H1 (cell line): ENCODE measurements at regions not wholly inside any gene's neighbourhood (a gene's known extent, or its start where the extent isn't known, plus 50 kb on each side); places are given as distances from the start of the nearest gene placed in this dataset.

Experiments used
- CTCF ChIA-PET: fragments of 300-600 bp; sonication (Branson Sonifier 250); formaldehyde crosslinking; loops from one replicate; lab custom pipeline; 2021; ENCODE audit not compliant: partially characterized antibody; lab: Charles Lee
- POLR2A ChIA-PET: fragments of 300-600 bp; sonication (Branson Sonifier 250); formaldehyde crosslinking; loops from one replicate; lab custom pipeline; 2021; ENCODE audit warnings: inconsistent platforms; ENCODE audit not compliant: partially characterized antibody; lab: Charles Lee
- DNase-seq, 2 experiments: peaks; one replicate each; pipeline versions ENCODE4 v3.0.0 to v3.0.0-alpha.2; 2010 to 2022; ENCODE audit warnings: low spot score in 2 of 2, low read depth in 1 of 2, mixed read lengths in 1 of 2
- FAIRE-seq: peaks from 2 replicates; lab custom pipeline; 2011; peaks lifted over from hg19 to GRCh38; lab: Jason Lieb, UNC
- H2AFZ ChIP-seq: 2 replicates; pipeline ENCODE4 v1.8.1; 2012; ENCODE audit warnings: low read length, inconsistent platforms
- H2AK5ac ChIP-seq: 2 replicates; pipeline ENCODE4 v1.6.1; 2013; ENCODE audit warnings: low read depth, low read length
- H2BK120ac ChIP-seq: replicated peaks from 2 replicates; pipeline ENCODE3; 2013; ENCODE audit warnings: low read depth, low read length, inconsistent platforms
- H2BK12ac ChIP-seq: 2 replicates; pipeline ENCODE4 v1.6.1; 2013; ENCODE audit warnings: low read depth, low read length
- H2BK15ac ChIP-seq: 2 replicates; pipeline ENCODE4 v1.6.1; 2013; ENCODE audit warnings: low read length
- H2BK20ac ChIP-seq: 2 replicates; pipeline ENCODE4 v1.6.1; 2013; ENCODE audit warnings: low read length
- H2BK5ac ChIP-seq: 2 replicates; pipeline ENCODE4 v1.6.1; 2013; ENCODE audit warnings: low read depth, low read length
- H3K14ac ChIP-seq: 2 replicates; pipeline ENCODE4 v1.6.1; 2013; ENCODE audit warnings: inconsistent platforms; ENCODE audit not compliant: insufficient read length
- H3K18ac ChIP-seq: 2 replicates; pipeline ENCODE4 v1.6.1; 2013; ENCODE audit warnings: low read length; ENCODE audit errors: extremely low read depth
- H3K23ac ChIP-seq: 2 replicates; pipeline ENCODE4 v1.6.1; 2013; ENCODE audit warnings: inconsistent platforms; ENCODE audit not compliant: insufficient read length
- H3K23me2 ChIP-seq: 2 replicates; pipeline ENCODE4 v1.6.1; 2013; ENCODE audit warnings: low read depth, low read length
- H3K27ac ChIP-seq: 2 replicates; pipeline ENCODE4 v1.6.1; 2011; ENCODE audit warnings: low read depth, low read length, inconsistent platforms
- H3K27me3 ChIP-seq, 4 experiments: replicated peaks in 1 of 4; 1 replicate in 1 of 4; 2 replicates in 3 of 4; pipeline versions ENCODE4 v1.6.1 to v1.8.1; 2011 to 2013; ENCODE audit warnings: low read length in 3 of 4, mild to moderate bottlenecking in 3 of 4, inconsistent platforms in 2 of 4, mixed read lengths in 2 of 4, moderate library complexity in 1 of 4; ENCODE audit not compliant: control insufficient read depth in 3 of 4, insufficient read depth in 3 of 4; ENCODE audit errors: extremely low read depth in 1 of 4
- H3K36me3 ChIP-seq, 4 experiments: 2 replicates each; pipeline versions ENCODE4 v1.6.1 to v1.8.1; 2011 to 2013; ENCODE audit warnings: mild to moderate bottlenecking in 4 of 4, low read length in 3 of 4, moderate library complexity in 2 of 4, control low read depth in 1 of 4, inconsistent platforms in 1 of 4; ENCODE audit not compliant: insufficient read depth in 4 of 4, control insufficient read depth in 2 of 4
- H3K4ac ChIP-seq: replicated peaks from 2 replicates; pipeline ENCODE3; 2013; ENCODE audit warnings: low read length, low read depth, mixed read lengths, inconsistent platforms; ENCODE audit not compliant: insufficient read length
- H3K4me1 ChIP-seq, 4 experiments: replicated peaks in 1 of 4; 1 replicate in 1 of 4; 2 replicates in 3 of 4; pipeline versions ENCODE4 v1.6.1 to v1.8.1; 2011 to 2013; ENCODE audit warnings: low read length in 3 of 4, inconsistent platforms in 2 of 4, mixed read lengths in 1 of 4; ENCODE audit not compliant: insufficient read depth in 4 of 4, control insufficient read depth in 3 of 4
- H3K4me2 ChIP-seq, 2 experiments: 2 replicates each; pipeline versions ENCODE4 v1.6.1 to v1.8.1; 2011 to 2013; ENCODE audit warnings: low read depth in 2 of 2, low read length in 2 of 2, control low read depth in 1 of 2, inconsistent platforms in 1 of 2, mild to moderate bottlenecking in 1 of 2; ENCODE audit not compliant: insufficient read depth in 1 of 2
- H3K4me3 ChIP-seq, 4 experiments: fragments of 200-600, 300-600 bp in 1 of 4; sonication (generic), shearing (Covaris generic), sonication (Bioruptor Twin) in 1 of 4; 2 replicates each; pipeline versions ENCODE4 v1.5.1 to v1.8.1; 2011 to 2016; ENCODE audit warnings: low read length in 4 of 4, low read depth in 3 of 4, control low read depth in 2 of 4, inconsistent platforms in 2 of 4, mild to moderate bottlenecking in 2 of 4, mixed read lengths in 1 of 4, moderate library complexity in 1 of 4; ENCODE audit not compliant: insufficient read depth in 2 of 4; ENCODE audit errors: extremely low read depth in 1 of 4
- H3K56ac ChIP-seq: replicated peaks from 2 replicates; pipeline ENCODE3; 2013; ENCODE audit warnings: low read depth, mild to moderate bottlenecking, mixed read lengths, low read length, inconsistent platforms; ENCODE audit not compliant: insufficient read length
- H3K79me1 ChIP-seq: 2 replicates; pipeline ENCODE4 v1.6.1; 2013; ENCODE audit warnings: low read depth, low read length, control low read depth
- H3K79me2 ChIP-seq, 2 experiments: 2 replicates each; pipeline versions ENCODE4 v1.6.1 to v1.8.1; 2012 to 2013; ENCODE audit warnings: low read length in 2 of 2, mild to moderate bottlenecking in 2 of 2, inconsistent platforms in 1 of 2; ENCODE audit not compliant: insufficient read depth in 2 of 2, control insufficient read depth in 1 of 2
- H3K9ac ChIP-seq, 4 experiments: replicated peaks in 1 of 4; 1 replicate in 1 of 4; 2 replicates in 3 of 4; pipeline versions ENCODE4 v1.6.1 to v1.8.1; 2011 to 2013; ENCODE audit warnings: low read depth in 3 of 4, low read length in 3 of 4, control low read depth in 2 of 4, mild to moderate bottlenecking in 2 of 4, moderate library complexity in 2 of 4, inconsistent platforms in 1 of 4; ENCODE audit errors: extremely low read depth in 1 of 4
- H3K9me3 ChIP-seq, 2 experiments: 2 replicates each; pipeline versions ENCODE4 v1.6.1 to v1.8.1; 2012 to 2013; ENCODE audit warnings: mild to moderate bottlenecking in 2 of 2, moderate library complexity in 2 of 2, control low read depth in 1 of 2, inconsistent platforms in 1 of 2, low read depth in 1 of 2, low read length in 1 of 2, mixed read lengths in 1 of 2; ENCODE audit not compliant: insufficient read depth in 2 of 2
- H4K20me1 ChIP-seq, 2 experiments: replicated peaks in 1 of 2; 2 replicates each; pipeline versions ENCODE3 to v1.8.1; 2011 to 2013; ENCODE audit warnings: inconsistent platforms in 2 of 2, low read length in 2 of 2, mild to moderate bottlenecking in 1 of 2; ENCODE audit not compliant: insufficient read depth in 2 of 2, control insufficient read depth in 1 of 2
- H4K5ac ChIP-seq: 2 replicates; pipeline ENCODE4 v1.6.1; 2013; ENCODE audit warnings: low read length, low read depth, mixed read lengths, inconsistent platforms; ENCODE audit not compliant: insufficient read length
- H4K8ac ChIP-seq: 2 replicates; pipeline ENCODE4 v1.8.0; 2013; ENCODE audit warnings: mild to moderate bottlenecking, moderate library complexity, low read length, inconsistent platforms; ENCODE audit not compliant: insufficient read depth; ENCODE audit errors: extremely low read depth
- H4K91ac ChIP-seq: replicated peaks from 2 replicates; pipeline ENCODE3; 2013; ENCODE audit warnings: low read length, mixed read lengths, inconsistent platforms; ENCODE audit not compliant: insufficient read length
- SRF ChIP-seq: IDR thresholded peaks from 2 replicates; pipeline ENCODE4 v1.6.1; 2011; ENCODE audit warnings: mild to moderate bottlenecking, low read depth, low read length, moderate library complexity
- TAF1 ChIP-seq: IDR thresholded peaks from 2 replicates; pipeline ENCODE4 v1.6.1; 2011; ENCODE audit warnings: mild to moderate bottlenecking, low read depth, low read length
- WGBS, 2 experiments: shearing (Covaris generic) in 1 of 2; methylation state at CpG; one replicate each; pipeline versions ENCODE4 v1.1.6 to v1.1.7; 2013 to 2015; ENCODE audit warnings: low lambda C conversion rate in 2 of 2, mixed read lengths in 2 of 2, inconsistent platforms in 1 of 2, low coverage in 1 of 2, missing lambda C conversion rate in 1 of 2; ENCODE audit not compliant: insufficient replicate concordance in 2 of 2, insufficient coverage in 1 of 2, insufficient read length in 1 of 2; ENCODE audit errors: extremely low coverage in 1 of 2, missing lambda C conversion rate in 1 of 2; 5-methylcytosine and 5-hydroxymethylcytosine counted together

GRCh38 chr5:158236511-158237335, 377.8 kb upstream of the CLINT1 start:
- H4K20me1 ChIP-seq: no peaks in the 10 kb centered on the region
- H3K36me3 ChIP-seq: no peaks in the 10 kb centered on the region
- no peak overlapping the region for H2BK120ac ChIP-seq
- no peak overlapping the region for H3K9ac ChIP-seq
- H4K5ac ChIP-seq: no peak overlapping the region
- no peak overlapping the region for H3K4me3 ChIP-seq
- FAIRE-seq: no peak
- H2AFZ ChIP-seq: no peak overlapping the region
- H3K4me2 ChIP-seq: no peak overlapping the region
- no peak overlapping the region for H2AK5ac ChIP-seq
- no peak overlapping the region for H2BK12ac ChIP-seq
- H3K9me3 ChIP-seq: no peaks in the 10 kb centered on the region
- H3K27me3 ChIP-seq: no peaks in the 10 kb centered on the region; a peak in 1 of 7 replicates
- H3K23ac ChIP-seq: no peak overlapping the region
- H3K56ac ChIP-seq: no peak overlapping the region
- ChIA-PET CTCF (interaction anchor here (0.7 kb wide), 1 partner anchor 157 kb away, joined by 3 read pairs; no protein-coding TSS in a partner anchor), POLR2A (no interaction called here)
- H3K23me2 ChIP-seq: no peaks in the 10 kb centered on the region
- no peak overlapping the region; the same call in 1 of the 2 replicates for H2BK15ac ChIP-seq
- no peaks in the 10 kb centered on the region for H3K4me1 ChIP-seq
- no peak overlapping the region for H3K18ac ChIP-seq
- H3K4ac ChIP-seq: no peak overlapping the region
- no peaks in the 10 kb centered on the region for H3K79me1 ChIP-seq
- DNase-seq: no peak
- no peak overlapping the region for H3K14ac ChIP-seq
- H4K91ac ChIP-seq: no peak overlapping the region
- no peaks in the 10 kb centered on the region for H3K79me2 ChIP-seq
- no peak overlapping the region for H3K27ac ChIP-seq
- no peak overlapping the region for H2BK20ac ChIP-seq
- no peak overlapping the region for H4K8ac ChIP-seq
- no peak for TF ChIP-seq SRF
- TF ChIP-seq TAF1: no peak
- WGBS, 2 experiments: 84% methylated on average over 3 of the region's 3 CpGs; no CpG with 5 or more reads in 1 of the 2 experiments
- H2BK5ac ChIP-seq: no peak overlapping the region
